Peyer's patch (tissue), 4 donors: ENCODE measurements at regions not wholly inside any gene's neighbourhood (a gene's known extent, or its start where the extent isn't known, plus 50 kb on each side); places are given as distances from the start of the nearest gene placed in this dataset.

Source experiments
- DNase-seq, 3 donors: peaks; one replicate each; pipeline ENCODE4 v3.0.0-alpha.2; 2017 to 2019
- H3K27ac ChIP-seq, 4 donors: fragments of 200-600 bp; sonication (generic); one replicate each; pipeline ENCODE4 v1.5.1; 2016 to 2019
- H3K27me3 ChIP-seq, 2 donors: fragments of 200-600 bp; sonication (generic); one replicate each; pipeline ENCODE4 v1.5.1; 2019
- H3K36me3 ChIP-seq, 3 donors: fragments of 200-600 bp; sonication (generic); one replicate each; pipeline ENCODE4 v1.5.1; 2016 to 2019
- H3K4me1 ChIP-seq, 4 donors: fragments of 200-600 bp; sonication (generic); one replicate each; pipeline ENCODE4 v1.5.1; 2016 to 2019
- H3K4me3 ChIP-seq, 4 donors: fragments of 200-600 bp; sonication (generic); 1 replicate in 3 of 4; 2 replicates in 1 of 4; pipeline ENCODE4 v1.5.1; 2016 to 2019; ENCODE audit warnings: mild to moderate bottlenecking in 1 of 4
- H3K9me3 ChIP-seq, 4 donors: fragments of 200-600 bp; sonication (generic); one replicate each; pipeline ENCODE4 v1.5.1; 2016 to 2019; ENCODE audit warnings: mild to moderate bottlenecking in 1 of 4
- POLR2A ChIP-seq, 2 donors: fragments of 450-650 bp; IDR thresholded peaks; one replicate each; pipeline ENCODE4 v1.5.1; 2017; ENCODE audit warnings: antibody characterized with exemption in 2 of 2, mild to moderate bottlenecking in 2 of 2, moderate library complexity in 2 of 2
- TF ChIP-seq, protein P1 (sequence below), 6 experiments: fragments of 450-650 bp in 4 of 6; fragments of 200-600 bp in 2 of 6; sonication (generic) in 1 of 6; IDR thresholded peaks; one replicate each; pipeline ENCODE4 v1.5.1; 2017 to 2019; ENCODE audit warnings: antibody characterized with exemption in 6 of 6, mild to moderate bottlenecking in 3 of 6, moderate library complexity in 1 of 6

DNA sequence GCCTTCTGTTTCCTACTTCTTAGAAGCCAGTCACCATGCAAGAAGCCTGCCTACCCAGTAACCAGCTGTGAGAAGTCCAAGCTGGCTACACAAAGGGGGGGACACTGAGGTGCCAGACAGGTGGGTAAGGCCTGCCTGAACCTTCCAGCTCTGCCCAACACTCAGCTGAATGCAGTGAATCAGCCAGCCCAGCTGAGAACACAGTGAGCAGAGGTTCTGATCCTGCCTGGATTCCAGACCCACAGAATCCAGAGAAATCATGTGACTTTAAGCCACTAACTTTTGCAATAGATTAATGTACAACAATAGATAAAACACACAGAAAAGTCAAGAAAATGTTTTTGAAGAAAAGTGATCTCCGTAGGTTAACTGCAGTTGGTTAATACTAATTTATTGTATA lies 151.7 kb downstream of the EFNB2 start:
- no peaks in the 10 kb centered on the region for H3K36me3 ChIP-seq
- DNase-seq = no peak
- H3K4me1 ChIP-seq = no peaks in the 10 kb centered on the region
- no peak for TF ChIP-seq POLR2A (IDR thresholded peaks at IDR 0.05)
- TF ChIP-seq, protein P1, sequence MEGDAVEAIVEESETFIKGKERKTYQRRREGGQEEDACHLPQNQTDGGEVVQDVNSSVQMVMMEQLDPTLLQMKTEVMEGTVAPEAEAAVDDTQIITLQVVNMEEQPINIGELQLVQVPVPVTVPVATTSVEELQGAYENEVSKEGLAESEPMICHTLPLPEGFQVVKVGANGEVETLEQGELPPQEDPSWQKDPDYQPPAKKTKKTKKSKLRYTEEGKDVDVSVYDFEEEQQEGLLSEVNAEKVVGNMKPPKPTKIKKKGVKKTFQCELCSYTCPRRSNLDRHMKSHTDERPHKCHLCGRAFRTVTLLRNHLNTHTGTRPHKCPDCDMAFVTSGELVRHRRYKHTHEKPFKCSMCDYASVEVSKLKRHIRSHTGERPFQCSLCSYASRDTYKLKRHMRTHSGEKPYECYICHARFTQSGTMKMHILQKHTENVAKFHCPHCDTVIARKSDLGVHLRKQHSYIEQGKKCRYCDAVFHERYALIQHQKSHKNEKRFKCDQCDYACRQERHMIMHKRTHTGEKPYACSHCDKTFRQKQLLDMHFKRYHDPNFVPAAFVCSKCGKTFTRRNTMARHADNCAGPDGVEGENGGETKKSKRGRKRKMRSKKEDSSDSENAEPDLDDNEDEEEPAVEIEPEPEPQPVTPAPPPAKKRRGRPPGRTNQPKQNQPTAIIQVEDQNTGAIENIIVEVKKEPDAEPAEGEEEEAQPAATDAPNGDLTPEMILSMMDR (IDR thresholded peaks at IDR 0.05) = no peak
- H3K9me3 ChIP-seq = no peaks in the 10 kb centered on the region
- H3K27me3 ChIP-seq = no peaks in the 10 kb centered on the region
- H3K4me3 ChIP-seq = no peak overlapping the region
- H3K27ac ChIP-seq = no peak overlapping the region

DNA sequence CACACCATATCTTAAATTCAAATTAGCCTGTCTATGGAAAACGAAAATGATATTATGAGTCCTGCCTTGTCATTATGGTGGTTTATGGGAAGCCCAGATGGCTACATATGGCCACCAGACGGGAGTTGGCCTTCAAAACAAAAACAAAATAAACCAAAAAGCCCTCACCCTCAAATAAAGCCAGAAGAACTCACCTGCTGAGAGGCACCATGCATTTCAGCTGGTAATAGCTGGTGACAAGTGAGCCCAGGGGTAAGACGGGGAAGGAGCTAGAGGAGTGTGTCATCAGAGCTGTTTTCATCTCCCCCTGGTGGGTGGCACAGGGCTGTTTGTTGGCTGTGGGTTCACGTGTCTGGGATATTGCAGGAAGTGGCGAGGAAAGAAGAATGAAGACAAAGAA lies 152.9 kb downstream of the EFNB2 start:
- no peaks in the 10 kb centered on the region for H3K27me3 ChIP-seq
- no peak overlapping the region for H3K27ac ChIP-seq
- no peak for TF ChIP-seq POLR2A (IDR thresholded peaks at IDR 0.05)
- TF ChIP-seq, protein P1 (IDR thresholded peaks at IDR 0.05) = no peak
- H3K9me3 ChIP-seq = no peaks in the 10 kb centered on the region
- DNase-seq = no peak
- no peaks in the 10 kb centered on the region for H3K4me1 ChIP-seq
- no peaks in the 10 kb centered on the region for H3K36me3 ChIP-seq
- no peak overlapping the region for H3K4me3 ChIP-seq

DNA sequence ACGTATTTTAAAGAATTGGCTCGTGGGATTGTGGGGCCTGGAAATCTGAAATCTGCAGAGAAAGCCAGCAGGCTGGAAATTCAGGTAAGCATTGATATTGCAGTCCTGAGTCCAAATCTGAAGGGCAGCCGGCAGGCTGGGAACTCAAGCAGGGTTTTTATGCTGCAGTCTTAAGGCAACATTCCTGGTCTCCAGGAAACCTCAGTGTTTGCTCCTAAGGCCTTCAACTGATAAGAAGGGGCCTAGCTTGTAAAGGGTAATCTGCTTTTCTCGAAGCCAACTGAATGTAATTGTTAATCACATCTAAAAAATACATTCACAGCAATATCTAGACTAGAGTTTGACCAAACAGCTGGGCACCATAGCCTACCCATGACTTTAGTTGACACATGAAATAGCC lies 154.4 kb downstream of the EFNB2 start:
- no peaks in the 10 kb centered on the region for H3K4me1 ChIP-seq
- H3K27ac ChIP-seq = no peak overlapping the region
- no peaks in the 10 kb centered on the region for H3K36me3 ChIP-seq
- no peak for DNase-seq
- no peak overlapping the region for H3K4me3 ChIP-seq
- H3K9me3 ChIP-seq = no peaks in the 10 kb centered on the region
- no peak for TF ChIP-seq POLR2A (IDR thresholded peaks at IDR 0.05)
- TF ChIP-seq, protein P1 (IDR thresholded peaks at IDR 0.05) = no peak
- H3K27me3 ChIP-seq = no peaks in the 10 kb centered on the region

DNA sequence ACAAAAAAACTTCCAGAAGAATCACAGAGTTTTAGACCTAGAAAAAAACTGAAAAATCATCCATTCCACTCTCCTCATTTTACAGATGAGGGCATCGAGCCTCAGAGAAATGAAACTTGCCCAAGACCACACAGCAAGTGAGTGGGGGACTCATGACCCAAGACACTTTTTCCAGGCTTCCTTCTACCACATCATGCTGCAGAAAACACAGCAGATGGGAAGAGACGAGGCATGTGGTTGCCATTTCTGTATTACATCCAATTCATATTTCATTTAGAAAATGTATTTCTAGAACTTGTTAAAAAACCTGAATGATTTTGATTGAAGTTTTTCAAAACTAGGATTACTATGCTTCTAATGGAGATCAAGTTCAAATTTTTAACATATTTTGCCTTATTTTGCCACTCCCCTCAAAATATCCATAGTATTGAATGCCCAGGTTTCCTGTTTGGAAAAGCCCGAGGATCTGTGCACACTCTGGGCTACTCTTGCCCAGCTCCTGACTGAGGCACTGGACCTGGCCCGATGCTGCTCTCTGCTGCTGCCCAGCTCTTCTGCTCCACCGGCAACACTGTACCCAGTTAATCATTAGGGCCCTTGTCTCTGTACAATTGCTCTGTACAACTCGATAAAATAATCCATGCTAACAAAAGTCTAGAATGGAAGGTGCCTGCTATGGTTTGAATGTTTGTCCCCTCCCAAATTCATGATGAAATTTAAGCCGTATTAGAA lies 157.4 kb downstream of the EFNB2 start:
- H3K9me3 ChIP-seq = no peaks in the 10 kb centered on the region
- no peak for DNase-seq
- no peak overlapping the region for H3K4me3 ChIP-seq
- no peak overlapping the region for H3K27ac ChIP-seq
- H3K4me1 ChIP-seq = peaks cover 0 to 4% (median 0%) of the 10 kb centered on the region in 4 donors
- no peaks in the 10 kb centered on the region for H3K36me3 ChIP-seq
- TF ChIP-seq POLR2A (IDR thresholded peaks at IDR 0.05) = no peak
- TF ChIP-seq, protein P1 (IDR thresholded peaks at IDR 0.05) = no peak
- H3K27me3 ChIP-seq = no peaks in the 10 kb centered on the region

DNA sequence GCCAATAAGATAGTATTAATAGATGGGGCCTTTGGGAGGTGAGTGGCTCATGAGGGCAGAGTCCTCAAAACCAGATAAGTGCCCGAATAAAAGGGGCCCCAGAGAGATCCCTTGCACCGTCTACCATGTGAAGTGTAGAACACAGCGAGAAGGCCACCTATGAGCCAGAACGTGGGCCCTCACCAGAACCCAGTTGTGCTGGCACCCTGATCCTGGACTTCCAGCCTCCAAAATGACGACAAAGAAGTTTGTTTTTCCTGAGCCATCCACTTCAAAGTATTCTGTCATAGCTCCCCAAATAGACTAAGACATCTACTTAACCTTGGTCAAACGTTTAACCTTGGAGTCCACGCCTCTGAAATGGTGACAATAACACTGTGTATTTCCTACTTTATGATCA lies 158.1 kb downstream of the EFNB2 start:
- peaks cover 0 to 9% (median 0%) of the 10 kb centered on the region in 4 donors for H3K4me1 ChIP-seq
- H3K36me3 ChIP-seq = no peaks in the 10 kb centered on the region
- H3K27ac ChIP-seq = no peak overlapping the region
- DNase-seq = no peak
- no peaks in the 10 kb centered on the region for H3K27me3 ChIP-seq
- no peak for TF ChIP-seq POLR2A (IDR thresholded peaks at IDR 0.05)
- TF ChIP-seq, protein P1 (IDR thresholded peaks at IDR 0.05) = no peak
- H3K9me3 ChIP-seq = no peaks in the 10 kb centered on the region
- H3K4me3 ChIP-seq = no peak overlapping the region
